ENCODE measurements at regions not wholly inside any gene's neighbourhood (a gene's known extent, or its start where the extent isn't known, plus 50 kb on each side); places are given as distances from the start of the nearest gene placed in this dataset.

DNA sequence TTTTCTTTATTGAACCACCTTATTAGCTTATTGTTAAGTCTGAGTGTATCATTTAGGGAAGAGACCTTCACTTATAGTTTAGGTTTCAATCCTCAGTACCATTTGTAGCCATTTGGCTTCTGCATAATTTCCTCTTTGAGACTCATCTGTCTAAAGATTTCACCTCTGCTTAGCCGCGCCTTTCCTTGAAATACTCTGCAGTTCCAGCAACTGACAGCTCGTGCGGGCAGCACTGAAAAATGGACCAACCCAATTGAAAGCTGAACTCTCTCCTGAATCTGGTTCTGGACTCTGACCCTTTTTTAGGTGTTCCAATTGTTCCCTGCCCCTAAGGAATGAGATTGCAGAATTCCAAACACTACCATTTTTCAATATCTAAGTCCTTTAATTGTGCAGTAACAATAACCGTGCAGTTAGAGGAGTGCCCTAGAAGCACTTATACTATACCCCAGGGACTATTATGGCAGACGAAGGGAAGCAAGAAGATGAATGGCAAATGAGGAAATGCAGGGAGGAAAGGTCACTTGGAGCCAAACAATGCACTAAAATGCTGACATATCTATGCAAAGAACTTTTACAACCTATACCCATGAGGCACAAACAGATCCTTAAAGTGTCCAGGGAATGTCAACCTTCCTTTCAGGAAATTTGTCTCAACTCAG is 50.1 kb upstream of the PDE4D start:
- TF ChIP-seq, protein P1, sequence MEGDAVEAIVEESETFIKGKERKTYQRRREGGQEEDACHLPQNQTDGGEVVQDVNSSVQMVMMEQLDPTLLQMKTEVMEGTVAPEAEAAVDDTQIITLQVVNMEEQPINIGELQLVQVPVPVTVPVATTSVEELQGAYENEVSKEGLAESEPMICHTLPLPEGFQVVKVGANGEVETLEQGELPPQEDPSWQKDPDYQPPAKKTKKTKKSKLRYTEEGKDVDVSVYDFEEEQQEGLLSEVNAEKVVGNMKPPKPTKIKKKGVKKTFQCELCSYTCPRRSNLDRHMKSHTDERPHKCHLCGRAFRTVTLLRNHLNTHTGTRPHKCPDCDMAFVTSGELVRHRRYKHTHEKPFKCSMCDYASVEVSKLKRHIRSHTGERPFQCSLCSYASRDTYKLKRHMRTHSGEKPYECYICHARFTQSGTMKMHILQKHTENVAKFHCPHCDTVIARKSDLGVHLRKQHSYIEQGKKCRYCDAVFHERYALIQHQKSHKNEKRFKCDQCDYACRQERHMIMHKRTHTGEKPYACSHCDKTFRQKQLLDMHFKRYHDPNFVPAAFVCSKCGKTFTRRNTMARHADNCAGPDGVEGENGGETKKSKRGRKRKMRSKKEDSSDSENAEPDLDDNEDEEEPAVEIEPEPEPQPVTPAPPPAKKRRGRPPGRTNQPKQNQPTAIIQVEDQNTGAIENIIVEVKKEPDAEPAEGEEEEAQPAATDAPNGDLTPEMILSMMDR (IDR thresholded peaks at IDR 0.05; ENCODE audit: low read depth, low read length, missing input control) = no peak
- no peak for TF ChIP-seq ATF3 (IDR thresholded peaks at IDR 0.05)
- no peak for TF ChIP-seq ZBTB33 (IDR thresholded peaks at IDR 0.05)
- TF ChIP-seq, protein P2, sequence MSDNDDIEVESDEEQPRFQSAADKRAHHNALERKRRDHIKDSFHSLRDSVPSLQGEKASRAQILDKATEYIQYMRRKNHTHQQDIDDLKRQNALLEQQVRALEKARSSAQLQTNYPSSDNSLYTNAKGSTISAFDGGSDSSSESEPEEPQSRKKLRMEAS (IDR thresholded peaks at IDR 0.05) = no peak
- TF ChIP-seq JUND (IDR thresholded peaks at IDR 0.05) = no peak
- TF ChIP-seq TAF1 (conservative IDR thresholded peaks at IDR 0.05) = no peak
- TF ChIP-seq HNF4G (IDR thresholded peaks at IDR 0.05) = no peak

All from liver (tissue), 3 donors.